ENCODE measurements at regions not wholly inside any gene's neighbourhood (a gene's known extent, or its start where the extent isn't known, plus 50 kb on each side); places are given as distances from the start of the nearest gene placed in this dataset.
A peak's percentile ranks its signal among the peaks of the same experiment; 100 is the strongest.

DNA sequence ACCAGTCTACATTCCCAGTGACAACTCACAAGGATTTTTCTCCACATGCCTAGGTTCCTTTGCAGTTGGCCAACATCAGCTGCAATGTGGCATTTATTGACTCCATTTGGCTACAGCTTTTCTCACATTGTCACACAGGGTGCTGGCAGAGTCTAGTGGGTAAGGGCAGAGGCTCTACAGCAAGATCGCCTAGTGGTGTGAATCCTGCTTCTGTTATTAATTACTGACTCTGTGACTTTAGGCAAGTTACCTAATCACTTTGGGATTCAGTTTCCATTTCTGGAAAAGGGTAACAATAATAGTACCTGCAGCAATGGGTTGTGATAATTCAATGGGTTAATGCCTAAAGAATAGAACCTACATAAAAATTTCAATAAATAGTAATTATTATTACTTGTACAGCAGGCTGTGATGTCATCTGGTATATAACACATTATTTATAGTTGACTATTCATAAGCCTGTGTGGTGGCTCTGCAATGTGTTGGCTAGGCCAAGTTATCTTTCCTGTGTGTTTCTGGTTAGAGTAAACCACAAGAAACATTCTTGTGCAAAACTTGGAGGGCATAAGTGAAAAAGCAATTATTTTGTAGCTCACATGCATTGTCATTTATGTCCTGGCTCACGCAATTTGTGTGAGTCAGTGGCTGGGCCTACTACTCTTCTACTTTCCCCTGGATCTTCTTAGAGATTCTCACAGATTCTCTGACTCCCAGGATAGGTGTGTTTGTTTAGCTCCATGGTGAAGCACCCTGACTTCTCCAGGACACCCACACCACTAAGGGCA lies 59.5 kb downstream of the PTGS2 start:
- DNase-seq (ENCODE audit: low read depth in 2 of 3, low spot score in 2 of 3): peak in 2 of 3 donors; percentile 69 to 85

DNA sequence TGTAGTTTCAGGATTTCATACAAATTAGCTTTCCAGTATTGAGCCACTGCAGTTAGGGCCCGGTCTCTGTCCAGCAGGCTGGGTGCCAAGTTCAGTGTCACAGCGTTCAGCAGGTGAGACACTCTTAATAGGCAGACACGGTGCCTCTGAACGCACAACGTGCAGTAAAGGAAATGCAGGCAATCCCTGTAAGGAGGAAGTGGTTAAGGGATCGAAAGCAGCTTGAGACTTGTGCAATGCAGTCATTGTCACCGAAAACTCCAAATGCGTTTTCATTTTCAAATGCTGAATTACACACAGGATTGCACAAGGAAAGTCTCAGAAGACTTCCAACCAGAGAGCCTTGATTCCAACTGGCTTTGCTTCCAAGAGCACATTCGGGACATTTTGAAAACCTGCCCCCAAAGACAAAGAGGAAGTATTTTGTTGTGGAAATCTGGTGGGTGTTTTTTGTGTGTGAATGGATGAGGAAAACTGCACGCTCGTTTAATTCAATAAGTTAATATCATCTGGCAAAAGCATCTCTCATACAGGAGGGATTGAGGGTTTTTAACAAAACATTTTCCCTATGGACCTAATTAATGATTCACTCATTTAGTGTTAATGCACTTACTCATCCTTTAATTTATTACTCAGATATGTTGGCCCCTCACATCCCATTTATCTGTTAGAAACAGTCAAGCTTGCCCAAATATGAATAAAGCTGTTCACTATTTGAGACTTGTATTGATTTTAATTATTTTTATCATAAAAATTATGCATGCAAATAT lies 61.6 kb downstream of the PTGS2 start:
- peak in 2 of 3 donors; percentile 73 to 77 for DNase-seq (ENCODE audit: low read depth in 2 of 3, low spot score in 2 of 3)

DNA sequence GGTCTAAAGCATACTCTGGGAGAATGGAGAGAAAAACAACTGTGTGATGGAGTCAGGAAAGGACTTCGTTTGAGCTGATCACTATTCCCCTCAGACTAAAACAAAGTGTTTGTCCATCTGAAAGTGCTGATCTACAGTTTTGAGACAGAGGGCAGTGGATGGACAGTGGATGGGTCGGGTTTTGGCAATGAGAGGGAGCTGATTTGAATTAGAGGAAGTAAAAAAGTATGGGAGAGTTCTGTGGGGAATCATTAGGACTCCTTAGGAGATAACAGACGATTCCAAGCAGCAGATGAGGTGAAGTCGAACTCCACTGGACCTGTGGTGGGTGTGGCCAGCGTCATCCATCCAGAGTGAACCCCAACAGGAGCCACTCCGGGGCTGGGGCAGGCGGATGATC lies 62.3 kb downstream of the PTGS2 start:
- no peak for DNase-seq (ENCODE audit: low read depth in 2 of 3, low spot score in 2 of 3)

DNA sequence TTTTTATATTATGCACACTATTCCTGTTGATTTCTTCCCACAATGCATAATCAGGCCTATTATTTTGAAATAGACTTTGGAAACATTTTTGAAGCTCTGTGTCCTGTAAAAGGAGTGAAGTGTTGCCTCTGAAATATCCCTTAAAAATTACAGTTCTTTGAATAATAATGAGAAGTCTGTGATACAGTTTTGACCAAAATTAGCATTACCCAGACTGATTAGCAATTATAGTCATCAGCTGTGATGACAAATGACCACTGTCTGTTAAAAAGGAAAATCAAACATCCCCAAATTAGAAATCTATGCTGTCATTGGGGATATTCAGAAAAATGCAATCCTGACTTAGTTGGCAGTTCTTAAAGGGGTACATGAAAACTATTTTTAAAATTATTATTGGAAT lies 63.7 kb downstream of the PTGS2 start:
- DNase-seq (ENCODE audit: low read depth in 2 of 3, low spot score in 2 of 3): no peak

DNA sequence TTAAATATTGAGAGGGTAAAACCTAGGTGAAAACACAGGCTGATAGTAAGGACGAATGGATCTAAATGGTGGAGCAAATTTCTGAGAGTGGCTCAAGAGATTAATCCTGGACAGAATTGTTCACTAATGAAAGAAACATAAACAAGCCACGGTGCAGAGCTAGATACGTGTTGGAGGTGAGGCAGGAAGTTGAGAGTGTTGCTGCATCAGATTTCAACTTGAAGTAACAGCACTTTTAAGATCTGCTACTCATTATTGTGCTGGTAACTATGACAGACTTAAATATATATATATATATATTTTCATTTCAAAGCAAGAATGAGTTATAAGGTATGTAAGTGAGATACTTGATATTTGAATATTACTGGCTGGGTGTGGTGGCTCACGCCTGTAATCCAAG lies 64.9 kb downstream of the PTGS2 start:
- DNase-seq (ENCODE audit: low read depth in 2 of 3, low spot score in 2 of 3): no peak

DNA sequence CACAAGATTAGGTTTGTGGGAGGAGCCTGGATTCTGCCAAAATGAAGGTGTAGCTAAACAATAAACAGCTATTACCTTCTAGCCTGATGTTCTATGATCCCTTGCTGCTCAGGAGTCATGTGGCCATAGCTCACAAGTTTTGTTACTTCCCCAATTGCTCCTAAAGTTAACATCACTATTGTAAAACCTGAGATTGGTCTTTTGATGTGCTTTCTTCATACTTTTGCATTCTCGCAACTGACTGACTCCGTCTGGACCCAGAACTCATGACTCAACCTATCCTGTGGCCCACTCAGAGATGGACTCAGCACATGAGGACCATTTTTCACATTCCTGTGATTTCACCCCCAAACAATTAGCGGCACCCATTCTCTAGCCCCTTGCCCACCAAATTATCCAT lies 69.1 kb downstream of the PTGS2 start:
- DNase-seq (ENCODE audit: low read depth in 2 of 3, low spot score in 2 of 3): no peak

DNA sequence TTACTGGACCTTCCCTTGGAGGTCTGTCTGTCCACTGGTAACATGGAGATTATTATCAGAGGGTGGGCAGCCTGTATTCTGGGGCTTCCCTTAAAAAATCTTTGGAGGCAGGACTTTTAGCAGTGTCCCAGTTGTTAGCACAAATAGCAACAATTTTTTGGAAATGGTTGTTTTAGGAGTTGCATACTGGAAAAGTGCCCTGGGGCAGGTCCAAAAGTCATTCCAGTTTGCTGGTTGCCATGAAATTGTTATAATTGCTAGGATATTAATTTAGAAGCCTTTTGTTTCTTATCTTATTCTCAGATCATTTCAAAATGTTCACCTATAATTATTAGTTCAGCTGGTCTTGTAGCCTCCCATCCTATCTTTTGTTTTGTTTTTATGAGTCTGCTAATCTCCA lies 71.0 kb downstream of the PTGS2 start:
- DNase-seq (ENCODE audit: low read depth in 2 of 3, low spot score in 2 of 3): no peak

DNA sequence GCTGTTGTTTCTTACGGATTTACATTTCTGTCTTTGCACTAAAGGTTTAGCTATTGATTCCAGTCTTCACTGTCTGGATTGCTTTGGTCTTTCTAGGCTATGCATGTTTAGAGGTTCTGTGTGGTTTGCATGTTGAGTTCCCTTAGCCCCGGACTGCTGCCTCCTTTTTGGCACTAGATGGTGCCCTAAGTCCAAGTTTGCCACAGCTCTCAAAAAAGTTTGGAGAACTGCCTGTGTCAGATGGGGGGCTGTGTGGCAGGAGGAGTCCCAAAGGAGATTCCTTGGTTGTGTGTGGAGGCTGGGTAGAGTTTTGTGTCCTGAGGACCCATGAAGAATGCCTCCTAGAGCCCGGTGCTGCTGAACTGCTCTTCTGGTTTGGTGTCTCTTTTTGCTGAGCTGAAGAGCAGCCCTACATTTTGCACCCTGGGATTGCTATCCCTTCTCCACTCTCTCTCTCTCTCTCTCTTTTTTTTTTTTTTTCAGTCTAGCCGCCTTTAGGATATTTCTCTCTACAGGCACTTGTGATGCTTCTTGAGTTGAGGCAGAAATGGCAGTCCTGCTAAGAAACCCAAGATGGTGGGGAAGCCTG lies 74.4 kb downstream of the PTGS2 start:
- peak in 2 of 3 donors; percentile 66 to 87 for DNase-seq (ENCODE audit: low read depth in 2 of 3, low spot score in 2 of 3)

DNA sequence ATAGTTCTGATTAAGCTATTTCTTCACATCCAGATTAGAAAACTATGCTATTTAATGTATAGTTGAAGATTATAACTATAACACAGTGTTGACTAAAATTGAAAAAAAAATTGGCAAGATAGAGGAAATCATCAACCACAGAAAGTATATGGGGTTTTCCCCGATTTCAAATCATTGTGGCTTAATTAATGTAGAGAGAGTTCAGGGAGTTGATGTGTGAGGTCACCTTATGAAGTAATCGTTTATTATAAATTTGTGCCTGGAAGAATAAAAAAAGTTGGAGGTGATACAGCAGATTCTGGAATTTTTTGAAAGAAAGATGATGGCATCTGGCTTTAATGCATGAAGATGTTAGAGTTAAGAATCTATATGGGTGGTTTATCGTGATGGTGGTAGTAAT lies 84.3 kb downstream of the PTGS2 start:
- DNase-seq (ENCODE audit: low read depth in 2 of 3, low spot score in 2 of 3): no peak

DNA sequence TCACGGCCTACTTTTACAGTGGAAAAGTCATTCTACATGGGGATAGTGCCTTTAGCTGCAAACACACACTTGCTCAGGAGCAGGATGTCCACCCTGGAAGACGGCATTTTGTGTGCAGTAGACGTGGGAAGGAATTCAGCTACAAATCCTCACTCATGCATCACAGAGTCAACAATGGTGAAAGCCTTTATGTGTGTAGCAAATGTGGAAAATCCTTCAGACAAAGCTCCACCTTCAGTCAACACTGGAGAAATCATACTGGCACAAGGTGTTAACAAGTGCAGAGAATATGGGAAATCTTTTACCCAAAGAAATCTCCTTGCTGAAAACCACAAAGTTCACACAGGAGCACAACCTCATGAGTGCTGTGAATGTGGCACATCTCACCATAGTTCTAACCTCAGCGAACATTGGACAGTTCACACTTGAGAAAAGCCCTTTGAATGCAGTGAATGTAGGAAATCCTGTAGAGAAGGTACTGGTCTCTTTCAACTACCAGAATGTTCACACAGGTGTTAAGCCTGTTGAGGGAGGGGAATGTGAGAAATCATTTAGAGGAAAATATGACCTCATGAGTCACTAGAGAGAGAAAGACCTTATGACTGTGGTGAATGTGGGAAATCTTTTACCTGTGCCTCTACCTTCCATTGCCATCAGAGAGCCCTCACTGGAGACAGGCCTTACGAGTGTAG lies 101.8 kb downstream of the PTGS2 start:
- DNase-seq (ENCODE audit: low read depth in 2 of 3, low spot score in 2 of 3): no peak

DNA sequence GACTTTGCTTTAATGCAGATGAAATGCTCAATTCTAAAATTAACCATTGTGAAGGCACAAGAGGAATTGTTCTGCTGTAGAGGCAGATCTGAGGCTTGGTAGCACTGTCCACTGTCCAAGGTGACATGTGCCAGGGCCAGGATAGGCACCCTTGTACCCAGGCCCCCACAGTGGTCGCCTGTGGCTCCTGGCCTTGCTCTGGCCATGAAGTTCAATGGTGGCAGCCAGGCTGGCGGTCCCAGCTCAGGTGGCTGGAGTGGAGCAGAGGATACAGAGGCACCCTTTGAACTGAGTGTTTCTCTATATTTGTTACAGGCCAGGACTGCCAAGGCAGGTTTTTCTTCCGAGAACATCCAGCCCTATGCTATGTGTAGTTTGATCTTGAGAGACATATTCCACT lies 102.6 kb downstream of the PTGS2 start:
- DNase-seq (ENCODE audit: low read depth in 2 of 3, low spot score in 2 of 3): no peak

DNA sequence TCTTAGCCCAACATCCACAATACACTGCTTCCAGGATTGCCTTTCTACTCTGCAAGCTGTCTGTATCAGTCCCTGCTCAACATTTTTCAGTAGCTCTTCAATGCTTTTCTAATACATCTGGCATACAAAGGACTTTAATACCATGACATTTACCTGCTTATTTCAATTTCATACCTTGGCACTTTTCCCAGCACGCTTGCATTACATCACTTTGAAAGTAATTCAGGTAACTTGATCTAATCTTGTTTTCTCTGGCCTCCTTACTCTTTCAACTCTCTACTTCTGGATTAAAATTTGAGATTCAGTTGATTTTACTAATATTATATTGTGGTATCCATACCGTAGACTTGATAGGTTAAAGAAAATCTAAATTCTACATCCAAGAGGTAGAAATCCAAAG lies 103.0 kb downstream of the PTGS2 start:
- no peak for DNase-seq (ENCODE audit: low read depth in 2 of 3, low spot score in 2 of 3)

DNA sequence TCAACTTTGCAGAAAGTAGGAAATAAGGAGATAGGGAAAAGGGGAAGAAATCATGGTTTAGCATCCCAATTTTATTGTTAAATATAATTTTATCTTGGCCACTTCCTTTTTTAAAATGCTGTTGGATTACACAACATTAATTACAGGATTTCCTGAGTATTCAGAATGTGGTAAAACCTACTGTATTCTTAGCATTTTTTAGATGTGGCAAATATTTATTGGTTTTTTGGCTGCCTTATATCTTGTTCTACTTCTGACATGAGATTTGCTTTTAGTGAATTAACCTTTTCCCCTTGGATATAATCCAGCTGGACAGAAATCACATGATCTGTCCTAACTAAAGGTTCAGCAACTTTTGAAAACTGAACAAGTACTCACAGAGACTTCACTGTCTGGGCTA lies 104.9 kb downstream of the PTGS2 start:
- peak in 1 of 3 donors; percentile 33 for DNase-seq (ENCODE audit: low read depth in 2 of 3, low spot score in 2 of 3)

DNA sequence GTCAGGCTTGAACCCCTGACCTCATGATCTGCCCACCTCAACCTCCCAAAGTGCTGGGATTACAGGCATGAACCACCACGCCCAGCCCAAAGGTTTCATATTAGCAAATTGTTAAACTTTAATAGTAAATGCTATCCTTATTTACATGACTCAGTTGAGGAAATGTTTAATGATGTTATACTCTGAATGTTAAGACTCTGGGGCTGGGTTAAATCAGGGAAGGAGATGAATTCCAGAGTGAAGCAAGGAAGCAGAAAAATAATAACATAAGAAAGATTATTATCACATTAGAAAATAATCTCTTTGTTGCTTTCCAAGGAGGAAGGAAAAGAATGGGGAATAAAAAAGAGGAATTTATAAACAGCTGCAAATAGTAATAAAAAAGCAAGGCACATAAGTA lies 105.3 kb downstream of the PTGS2 start:
- no peak for DNase-seq (ENCODE audit: low read depth in 2 of 3, low spot score in 2 of 3)

DNA sequence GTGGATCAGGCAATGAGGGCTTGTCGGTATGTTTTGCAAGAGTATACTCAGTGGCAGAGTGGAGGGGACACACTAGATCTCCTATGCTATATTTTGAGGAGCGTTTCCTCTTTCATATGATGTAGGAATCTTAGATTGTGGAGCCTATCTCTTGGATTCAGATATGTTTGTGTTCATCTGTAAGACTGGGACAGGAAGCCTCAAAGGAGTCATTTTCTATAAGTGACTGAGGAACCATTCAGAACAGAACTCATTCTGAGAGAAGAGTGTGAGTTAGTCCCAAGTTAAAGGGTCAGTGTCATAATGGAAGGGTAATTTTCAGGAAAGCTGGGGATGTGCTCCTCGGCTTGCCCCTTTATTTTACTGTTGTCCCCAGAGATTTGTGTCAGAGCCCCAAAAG lies 107.7 kb downstream of the PTGS2 start:
- DNase-seq (ENCODE audit: low read depth in 2 of 3, low spot score in 2 of 3): no peak

DNA sequence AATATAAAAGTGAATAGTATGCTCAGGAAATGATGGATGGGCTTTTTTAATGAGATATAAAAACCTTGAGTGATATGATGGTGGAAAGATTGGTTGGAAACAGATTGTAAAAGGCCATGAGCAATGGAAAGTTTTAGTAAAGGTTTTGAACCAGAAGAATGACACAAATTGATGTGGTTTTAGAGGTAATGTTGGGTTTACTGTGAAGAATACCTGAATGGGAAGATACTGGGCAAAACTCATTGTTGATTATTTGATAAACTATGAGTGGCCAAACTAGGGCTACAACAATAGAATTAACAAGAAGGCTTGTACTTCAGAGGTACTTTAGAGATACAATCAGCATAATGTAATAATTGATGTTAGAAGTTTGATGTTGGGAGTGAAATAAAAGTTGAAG lies 108.5 kb downstream of the PTGS2 start:
- DNase-seq (ENCODE audit: low read depth in 2 of 3, low spot score in 2 of 3): no peak

DNA sequence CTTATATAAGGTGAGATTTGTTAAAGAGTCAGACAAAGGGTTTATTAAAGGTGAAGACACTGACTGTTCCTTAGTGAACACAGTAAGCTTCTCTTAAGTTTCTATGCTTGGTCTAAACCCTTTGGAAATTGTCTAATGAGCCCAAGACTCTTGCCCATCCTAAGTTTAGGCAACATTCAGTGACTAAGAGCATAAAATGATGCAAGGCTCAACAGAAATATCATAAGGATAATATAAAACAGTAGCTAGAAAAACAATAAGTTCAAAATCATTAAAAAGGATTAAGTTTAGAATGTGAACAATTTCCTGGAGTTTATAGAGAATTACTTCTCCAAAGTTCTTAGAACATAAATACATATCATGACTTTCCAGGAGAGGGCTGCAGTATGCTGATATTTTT lies 108.9 kb upstream of the PDC start:
- no peak for DNase-seq (ENCODE audit: low read depth in 2 of 3, low spot score in 2 of 3)

DNA sequence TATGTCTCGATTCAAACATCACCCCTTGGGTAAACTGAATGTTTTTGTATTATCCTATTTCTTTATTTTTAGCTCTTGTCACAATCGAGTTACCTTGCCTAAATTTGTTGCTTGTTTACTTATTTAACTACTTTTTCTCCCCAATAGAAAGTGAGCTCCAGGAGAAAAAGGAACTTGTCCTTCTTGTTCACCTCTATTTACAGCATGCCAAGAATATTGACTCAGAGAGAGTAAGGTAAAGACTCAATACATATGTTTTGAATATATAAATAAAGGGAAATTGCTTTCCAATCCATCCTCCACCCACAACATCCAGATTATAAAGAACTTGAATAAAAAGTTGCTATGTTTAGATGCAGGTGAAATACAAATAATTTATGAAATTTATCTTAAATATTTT lies 107.3 kb upstream of the PDC start:
- DNase-seq (ENCODE audit: low read depth in 2 of 3, low spot score in 2 of 3): no peak

DNA sequence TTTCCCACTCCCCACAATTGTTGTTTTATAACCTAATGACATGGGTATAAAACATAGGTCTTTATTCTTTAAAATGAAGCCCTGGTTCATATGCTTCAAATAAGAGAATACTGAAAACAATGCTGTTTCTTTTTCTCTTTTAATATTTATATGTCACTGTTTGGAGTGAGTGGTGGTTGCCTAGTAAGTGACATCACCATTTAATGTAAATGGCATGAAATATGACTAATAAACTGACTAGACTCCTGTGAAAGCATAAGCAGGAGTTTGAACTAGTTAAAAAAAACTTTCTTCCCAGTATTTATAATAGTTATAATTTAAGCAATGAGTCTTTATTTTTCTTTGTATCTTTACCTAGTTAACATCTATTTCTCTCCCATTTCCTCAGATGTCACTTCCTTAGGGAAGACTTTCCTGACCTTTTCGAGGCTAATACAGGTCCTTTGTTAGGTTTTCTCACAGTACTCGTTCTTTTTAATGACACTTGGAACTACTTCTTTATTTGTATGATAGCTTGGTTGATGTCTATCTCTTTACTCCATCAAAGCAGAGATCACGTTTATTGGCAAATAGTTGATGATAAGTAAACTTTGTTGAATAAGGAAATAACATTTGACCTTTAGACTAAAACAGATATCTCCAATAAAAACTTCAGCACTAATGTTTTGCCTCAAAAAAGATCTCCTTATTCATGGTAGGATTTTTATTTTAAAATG lies 105.4 kb upstream of the PDC start:
- DNase-seq (ENCODE audit: low read depth in 2 of 3, low spot score in 2 of 3): no peak

DNA sequence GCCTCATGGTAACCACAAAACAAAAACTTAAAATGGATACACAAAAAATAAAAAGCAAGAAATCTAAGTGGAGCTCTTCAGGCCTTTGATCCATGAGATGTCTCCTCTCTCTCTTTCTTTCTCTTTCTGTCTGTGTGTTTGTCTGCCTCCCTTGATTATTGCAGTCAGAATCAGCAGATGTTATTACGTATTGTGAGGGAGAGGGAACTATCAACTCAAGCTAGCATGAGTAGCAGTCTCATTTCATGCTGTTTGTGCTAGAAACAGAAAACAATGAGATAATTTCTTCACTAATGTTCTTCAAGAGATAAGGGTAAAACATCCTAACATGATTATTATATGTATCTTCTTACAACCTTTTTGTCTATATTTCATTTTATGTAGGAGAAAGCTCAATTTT lies 103.7 kb upstream of the PDC start:
- no peak for DNase-seq (ENCODE audit: low read depth in 2 of 3, low spot score in 2 of 3)

Measured in hematopoietic multipotent progenitor cell (in vitro differentiated cells).